GM12874 (cell line): ENCODE measurements at regions not wholly inside any gene's neighbourhood (a gene's known extent, or its start where the extent isn't known, plus 50 kb on each side); places are given as distances from the start of the nearest gene placed in this dataset.

ENCODE experiments used
- CTCF ChIP-seq: IDR thresholded peaks from 2 replicates; pipeline ENCODE4 v1.5.1; 2011; ENCODE audit warnings: low read depth, mild to moderate bottlenecking, control low read depth, low read length, moderate library complexity; ENCODE audit not compliant: insufficient read depth

GRCh38 chr13:33968520-33969507, 150.9 kb downstream of the RFC3 start:
- TF ChIP-seq CTCF, result no peak

- TF ChIP-seq CTCF, result no peak
These were observed 153.0 kb downstream of the RFC3 start for GRCh38 chr13:33970746-33971561.

- no peak for TF ChIP-seq CTCF
These were observed 153.5 kb downstream of the RFC3 start for GRCh38 chr13:33971562-33971819.

- TF ChIP-seq CTCF, result no peak
These were observed 155.2 kb downstream of the RFC3 start for GRCh38 chr13:33973194-33973593.

GRCh38 chr13:33976965-33977364, 159.0 kb downstream of the RFC3 start:
- TF ChIP-seq CTCF, result no peak

- no peak for TF ChIP-seq CTCF
These were observed 160.7 kb downstream of the RFC3 start for GRCh38 chr13:33978653-33979052.

GRCh38 chr13:33992881-33993336, 175.0 kb downstream of the RFC3 start:
- TF ChIP-seq CTCF, result no peak
